Upper lobe of left lung (tissue), 4 donors: ENCODE measurements at regions not wholly inside any gene's neighbourhood (a gene's known extent, or its start where the extent isn't known, plus 50 kb on each side); places are given as distances from the start of the nearest gene placed in this dataset.

Experiments used
- EP300 ChIP-seq, 4 donors: sonication (generic); formaldehyde crosslinking; IDR thresholded peaks; one replicate each; pipeline ENCODE4 v1.5.1; 2017; ENCODE audit warnings: antibody characterized with exemption in 4 of 4, control low read depth in 2 of 4
- POLR2A ChIP-seq, 4 donors: fragments of 450-650 bp; IDR thresholded peaks; one replicate each; pipeline ENCODE4 v1.5.1; 2016 to 2017; ENCODE audit warnings: antibody characterized with exemption in 4 of 4, mild to moderate bottlenecking in 2 of 4
- POLR2AphosphoS5 ChIP-seq, 2 donors: sonication (generic); formaldehyde crosslinking; IDR thresholded peaks; one replicate each; pipeline ENCODE4 v1.5.1; 2017; ENCODE audit warnings: antibody characterized with exemption in 2 of 2
- TF ChIP-seq, protein P1 (sequence below), 6 experiments: fragments of 450-650 bp in 4 of 6; fragments of 200-600 bp in 2 of 6; sonication (generic) in 2 of 6; IDR thresholded peaks; one replicate each; pipeline ENCODE4 v1.5.1; 2016 to 2019; ENCODE audit warnings: antibody characterized with exemption in 6 of 6

DNA sequence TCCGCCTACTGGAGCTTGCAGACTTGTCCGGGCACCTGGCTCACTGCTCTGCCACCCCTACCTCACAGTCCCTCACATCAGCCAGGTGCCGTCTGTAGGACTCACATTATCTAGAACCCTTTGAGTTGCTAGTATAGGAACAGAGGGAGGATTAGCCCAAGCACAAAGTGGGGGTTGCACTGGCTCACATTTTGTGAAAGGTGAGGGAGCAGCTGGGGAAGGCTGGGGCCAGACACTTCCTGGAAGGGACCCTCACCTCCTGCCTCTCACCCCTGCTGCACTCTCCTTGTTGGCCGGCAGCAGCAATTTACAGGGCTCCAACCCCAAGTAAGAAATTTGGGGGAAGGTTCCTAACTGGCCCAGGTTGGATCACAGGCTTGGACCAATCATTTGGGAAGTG lies 1031.6 kb downstream of the BCL11B start:
- TF ChIP-seq, protein P1, sequence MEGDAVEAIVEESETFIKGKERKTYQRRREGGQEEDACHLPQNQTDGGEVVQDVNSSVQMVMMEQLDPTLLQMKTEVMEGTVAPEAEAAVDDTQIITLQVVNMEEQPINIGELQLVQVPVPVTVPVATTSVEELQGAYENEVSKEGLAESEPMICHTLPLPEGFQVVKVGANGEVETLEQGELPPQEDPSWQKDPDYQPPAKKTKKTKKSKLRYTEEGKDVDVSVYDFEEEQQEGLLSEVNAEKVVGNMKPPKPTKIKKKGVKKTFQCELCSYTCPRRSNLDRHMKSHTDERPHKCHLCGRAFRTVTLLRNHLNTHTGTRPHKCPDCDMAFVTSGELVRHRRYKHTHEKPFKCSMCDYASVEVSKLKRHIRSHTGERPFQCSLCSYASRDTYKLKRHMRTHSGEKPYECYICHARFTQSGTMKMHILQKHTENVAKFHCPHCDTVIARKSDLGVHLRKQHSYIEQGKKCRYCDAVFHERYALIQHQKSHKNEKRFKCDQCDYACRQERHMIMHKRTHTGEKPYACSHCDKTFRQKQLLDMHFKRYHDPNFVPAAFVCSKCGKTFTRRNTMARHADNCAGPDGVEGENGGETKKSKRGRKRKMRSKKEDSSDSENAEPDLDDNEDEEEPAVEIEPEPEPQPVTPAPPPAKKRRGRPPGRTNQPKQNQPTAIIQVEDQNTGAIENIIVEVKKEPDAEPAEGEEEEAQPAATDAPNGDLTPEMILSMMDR (IDR thresholded peaks at IDR 0.05), result no peak
- TF ChIP-seq POLR2A (IDR thresholded peaks at IDR 0.05) (no peak), POLR2AphosphoS5 (IDR thresholded peaks at IDR 0.05) (no peak), EP300 (IDR thresholded peaks at IDR 0.05) (no peak)
